ENCODE measurements at regions not wholly inside any gene's neighbourhood (a gene's known extent, or its start where the extent isn't known, plus 50 kb on each side); places are given as distances from the start of the nearest gene placed in this dataset.

DNA sequence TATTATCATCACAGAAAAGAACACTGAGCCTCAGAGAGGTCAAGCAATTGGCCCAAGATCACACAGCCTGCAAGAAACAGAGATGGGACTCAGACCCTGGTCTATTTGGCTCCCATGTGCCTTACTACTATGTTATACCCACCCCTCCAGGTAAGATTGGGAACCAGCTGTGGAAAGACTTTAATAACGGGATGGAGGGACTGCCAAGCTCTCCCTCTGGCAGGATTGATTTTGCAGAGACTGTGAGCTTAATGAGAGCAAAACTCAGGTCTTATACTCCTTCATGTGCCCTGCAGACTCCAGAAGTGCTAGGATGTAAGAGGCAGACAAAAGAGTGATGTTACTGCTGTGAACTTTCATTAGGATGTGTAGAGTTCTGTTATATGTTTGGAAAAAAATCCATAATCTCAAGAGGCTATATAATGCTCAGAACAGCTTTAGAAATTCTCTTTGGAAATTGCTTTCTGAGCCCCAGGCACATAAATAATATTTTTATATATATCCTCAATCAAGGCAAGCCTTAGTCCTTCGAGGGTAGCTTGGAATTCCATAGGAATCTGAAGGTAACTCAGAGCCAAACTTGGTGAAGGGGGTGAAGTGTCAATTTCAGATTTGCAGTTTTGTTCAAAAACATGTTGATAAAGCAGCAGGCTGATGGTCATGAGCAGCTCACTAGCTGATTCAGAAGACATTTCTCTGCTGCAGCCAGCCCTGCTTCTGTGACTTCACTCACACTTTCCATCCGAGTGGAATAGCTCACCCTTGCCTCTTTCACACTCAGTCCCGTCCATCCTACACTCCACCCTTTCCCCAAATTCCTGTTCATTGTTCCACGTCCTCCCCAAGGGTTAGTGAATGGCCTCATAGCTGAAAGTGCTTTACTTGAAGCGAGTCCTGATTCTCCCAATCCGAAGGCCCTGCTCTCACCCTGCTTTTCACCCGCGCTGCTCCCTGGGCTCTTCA, 188.8 kb downstream of the SNX19 start:
- no peak overlapping the region for H3K27ac ChIP-seq (ENCODE audit: low read depth, low read length)
- no peak overlapping the region for H3K4me3 ChIP-seq (ENCODE audit: low read depth, low read length)
- no peak overlapping the region for H3K9ac ChIP-seq (ENCODE audit: low read length)
- no peaks in the 10 kb centered on the region for H3K36me3 ChIP-seq (ENCODE audit: control insufficient read depth, insufficient read depth, low read length)
- peaks cover 12% of the 10 kb centered on the region for H3K9me3 ChIP-seq (ENCODE audit: control insufficient read depth, insufficient read depth, low read depth, low read length)
- no peaks in the 10 kb centered on the region for H3K27me3 ChIP-seq (ENCODE audit: control insufficient read depth, insufficient read depth, low read length)
- H3K4me1 ChIP-seq (ENCODE audit: control insufficient read depth, insufficient read depth, low read length), result no peaks in the 10 kb centered on the region; the same call in 1 of the 2 replicates

DNA sequence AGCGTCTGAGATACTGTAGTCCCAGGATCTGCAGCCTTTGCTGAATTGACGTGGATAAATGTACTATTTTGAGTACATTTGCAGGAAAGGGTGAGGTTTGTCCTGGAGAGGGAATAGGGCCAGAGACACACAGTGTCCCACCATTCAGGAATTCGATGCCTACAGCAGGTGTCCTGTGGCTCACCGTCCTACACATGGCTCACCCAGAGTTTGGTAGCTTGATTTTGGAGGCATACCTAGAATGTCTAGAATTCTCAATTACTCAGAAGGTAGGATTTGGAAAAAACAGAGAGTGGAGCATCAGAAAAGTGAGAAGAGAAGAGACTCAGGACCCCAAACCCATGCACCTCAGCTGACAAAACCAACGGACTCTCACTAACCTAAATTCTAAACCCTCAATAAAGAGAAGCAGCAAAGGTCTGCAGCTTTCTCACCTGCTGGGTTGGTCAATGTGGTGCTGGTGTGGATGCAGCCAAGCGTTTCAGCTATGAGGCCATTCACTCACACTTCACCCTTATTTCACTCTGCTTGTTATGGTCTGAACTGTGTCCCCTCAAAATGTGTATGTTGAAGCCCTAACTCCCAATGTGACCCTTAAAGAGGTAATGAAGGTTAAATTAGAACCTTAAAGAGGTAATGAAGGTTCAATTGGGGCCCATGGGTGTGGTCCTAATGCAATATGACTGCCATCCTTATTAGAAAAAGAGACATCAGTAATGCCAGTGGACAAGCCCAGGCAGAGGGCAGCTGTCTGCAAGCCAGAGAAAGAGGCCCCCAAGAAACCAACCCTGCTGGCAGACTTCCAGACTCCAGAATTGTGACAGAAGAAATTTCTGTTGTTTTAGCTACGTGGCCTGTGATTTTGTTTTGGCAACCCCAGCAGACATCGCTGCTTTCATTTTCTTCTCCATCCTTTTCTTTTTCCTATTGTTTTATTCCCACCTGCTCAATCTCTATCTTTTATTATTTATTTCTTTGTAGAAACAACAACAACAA, 187.8 kb downstream of the SNX19 start:
- Histone ChIP-seq H3K4me3 (ENCODE audit: low read depth, low read length) (no peak overlapping the region), H3K27ac (ENCODE audit: low read depth, low read length) (no peak overlapping the region), H3K36me3 (ENCODE audit: control insufficient read depth, insufficient read depth, low read length) (no peaks in the 10 kb centered on the region), H3K4me1 (ENCODE audit: control insufficient read depth, insufficient read depth, low read length) (no peaks in the 10 kb centered on the region; the same call in 1 of the 2 replicates), H3K9ac (ENCODE audit: low read length) (no peak overlapping the region), H3K9me3 (ENCODE audit: control insufficient read depth, insufficient read depth, low read depth, low read length) (peaks cover 16% of the 10 kb centered on the region), H3K27me3 (ENCODE audit: control insufficient read depth, insufficient read depth, low read length) (no peaks in the 10 kb centered on the region)

DNA sequence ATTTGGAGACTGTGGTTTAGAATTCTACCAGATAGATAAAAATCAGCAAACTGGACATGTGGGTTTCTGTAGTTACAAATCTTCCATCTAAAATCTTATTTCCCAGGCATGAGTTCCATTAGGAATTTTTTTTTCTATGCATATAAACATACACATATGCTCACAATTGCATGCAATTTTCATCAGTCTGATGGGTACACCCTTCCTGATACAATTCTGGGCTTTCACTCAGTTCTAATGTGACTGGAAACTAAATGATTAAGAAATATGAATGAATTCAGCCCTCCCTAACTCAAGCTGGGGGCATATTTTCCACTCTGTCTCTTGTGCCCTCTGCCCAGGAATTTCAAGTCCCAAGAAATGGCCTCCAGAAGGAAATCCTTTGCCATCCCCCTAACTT, 187.1 kb downstream of the SNX19 start:
- Histone ChIP-seq H3K9ac (ENCODE audit: low read length) (no peak overlapping the region), H3K27ac (ENCODE audit: low read depth, low read length) (no peak overlapping the region), H3K4me3 (ENCODE audit: low read depth, low read length) (no peak overlapping the region), H3K4me1 (ENCODE audit: control insufficient read depth, insufficient read depth, low read length) (no peaks in the 10 kb centered on the region; the same call in 1 of the 2 replicates), H3K27me3 (ENCODE audit: control insufficient read depth, insufficient read depth, low read length) (no peaks in the 10 kb centered on the region), H3K36me3 (ENCODE audit: control insufficient read depth, insufficient read depth, low read length) (no peaks in the 10 kb centered on the region), H3K9me3 (ENCODE audit: control insufficient read depth, insufficient read depth, low read depth, low read length) (peaks cover 18% of the 10 kb centered on the region)

DNA sequence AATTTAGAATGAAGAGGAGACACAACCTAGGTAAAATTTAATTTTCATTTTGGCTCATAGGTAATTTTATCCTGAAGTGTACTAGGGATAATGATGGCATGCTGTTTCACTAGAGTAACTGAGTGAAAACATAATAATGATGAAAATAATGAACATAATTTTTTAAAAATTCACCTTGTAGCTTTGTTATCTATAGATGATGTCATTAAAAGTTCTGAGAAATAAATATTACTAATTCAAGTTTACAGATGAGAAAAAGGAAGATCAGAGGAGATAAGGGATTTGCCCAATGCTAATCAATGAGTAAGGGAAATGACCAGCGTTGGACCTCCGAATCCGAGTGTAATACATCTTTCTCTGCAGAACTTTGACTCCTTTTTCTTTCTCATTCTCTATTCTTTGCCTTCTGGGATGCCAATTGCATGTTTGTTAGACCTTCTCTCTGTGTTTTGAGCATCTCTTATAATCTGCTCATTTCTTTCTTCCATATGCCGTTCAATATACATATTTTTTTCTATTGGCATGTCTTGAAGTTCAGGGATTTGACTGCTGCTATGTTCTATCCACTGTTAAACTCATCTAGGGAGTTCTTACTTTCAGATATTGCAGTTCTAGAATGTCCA, 186.5 kb downstream of the SNX19 start:
- Histone ChIP-seq H3K4me3 (ENCODE audit: low read depth, low read length) (no peak overlapping the region), H3K9ac (ENCODE audit: low read length) (no peak overlapping the region)

DNA sequence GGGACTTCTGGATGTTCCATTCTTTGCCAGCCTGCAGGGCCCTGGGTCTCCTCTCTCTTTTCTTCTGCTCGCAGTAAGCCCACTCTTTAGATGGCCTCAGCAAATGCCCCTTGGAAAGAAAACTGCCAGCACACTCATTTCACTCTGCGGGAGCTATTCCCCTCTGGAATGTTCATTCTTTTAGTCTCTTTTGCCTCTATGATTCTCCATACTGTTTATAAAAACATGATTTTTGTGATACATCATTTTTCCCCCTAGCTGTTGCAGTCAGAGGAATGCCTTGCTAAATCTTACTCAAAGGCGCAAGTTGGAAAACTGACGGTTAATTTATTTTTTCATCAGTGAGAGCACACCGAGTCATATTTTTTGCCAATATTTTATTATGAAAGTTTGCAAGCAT, 184.9 kb downstream of the SNX19 start:
- no peaks in the 10 kb centered on the region for H3K27me3 ChIP-seq (ENCODE audit: control insufficient read depth, insufficient read depth, low read length)
- no peaks in the 10 kb centered on the region for H3K36me3 ChIP-seq (ENCODE audit: control insufficient read depth, insufficient read depth, low read length)
- H3K4me1 ChIP-seq (ENCODE audit: control insufficient read depth, insufficient read depth, low read length), result no peaks in the 10 kb centered on the region; the same call in 1 of the 2 replicates
- no peak overlapping the region for H3K4me3 ChIP-seq (ENCODE audit: low read depth, low read length)
- H3K9me3 ChIP-seq (ENCODE audit: control insufficient read depth, insufficient read depth, low read depth, low read length), result peaks cover 30% of the 10 kb centered on the region
- no peak overlapping the region for H3K9ac ChIP-seq (ENCODE audit: low read length)
- H3K27ac ChIP-seq (ENCODE audit: low read depth, low read length), result no peak overlapping the region

More for the DNA sequence above, 186.5 kb downstream of the SNX19 start:
- Histone ChIP-seq H3K36me3 (ENCODE audit: control insufficient read depth, insufficient read depth, low read length) (no peaks in the 10 kb centered on the region), H3K27me3 (ENCODE audit: control insufficient read depth, insufficient read depth, low read length) (no peaks in the 10 kb centered on the region), H3K4me1 (ENCODE audit: control insufficient read depth, insufficient read depth, low read length) (no peaks in the 10 kb centered on the region; the same call in 1 of the 2 replicates), H3K27ac (ENCODE audit: low read depth, low read length) (no peak overlapping the region), H3K9me3 (ENCODE audit: control insufficient read depth, insufficient read depth, low read depth, low read length) (peaks cover 24% of the 10 kb centered on the region)

DNA sequence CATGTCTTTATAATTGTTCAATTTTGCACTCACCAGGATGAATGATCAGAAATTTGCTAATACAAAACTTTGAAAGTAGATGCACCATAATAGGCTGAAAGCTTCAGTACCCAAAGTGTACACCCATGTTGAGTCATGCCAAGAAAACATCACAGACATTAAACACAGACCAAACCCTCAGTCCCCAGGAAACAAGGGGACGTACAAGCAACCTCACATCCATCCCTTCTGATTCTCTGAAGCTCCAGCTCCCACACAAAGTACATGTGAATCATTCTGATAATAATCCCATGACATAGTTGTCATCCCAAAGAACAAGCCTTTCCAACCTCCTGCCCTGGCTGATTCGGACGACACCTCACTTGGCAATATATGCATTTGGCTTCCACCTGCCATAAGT, 183.8 kb downstream of the SNX19 start:
- H3K9me3 ChIP-seq (ENCODE audit: control insufficient read depth, insufficient read depth, low read depth, low read length), result peaks cover 30% of the 10 kb centered on the region
- H3K27me3 ChIP-seq (ENCODE audit: control insufficient read depth, insufficient read depth, low read length), result no peaks in the 10 kb centered on the region
- peaks cover 2% of the 10 kb centered on the region for H3K4me1 ChIP-seq (ENCODE audit: control insufficient read depth, insufficient read depth, low read length)
- no peak overlapping the region for H3K4me3 ChIP-seq (ENCODE audit: low read depth, low read length)
- H3K36me3 ChIP-seq (ENCODE audit: control insufficient read depth, insufficient read depth, low read length), result no peaks in the 10 kb centered on the region
- H3K9ac ChIP-seq (ENCODE audit: low read length), result no peak overlapping the region
- H3K27ac ChIP-seq (ENCODE audit: low read depth, low read length), result no peak overlapping the region

DNA sequence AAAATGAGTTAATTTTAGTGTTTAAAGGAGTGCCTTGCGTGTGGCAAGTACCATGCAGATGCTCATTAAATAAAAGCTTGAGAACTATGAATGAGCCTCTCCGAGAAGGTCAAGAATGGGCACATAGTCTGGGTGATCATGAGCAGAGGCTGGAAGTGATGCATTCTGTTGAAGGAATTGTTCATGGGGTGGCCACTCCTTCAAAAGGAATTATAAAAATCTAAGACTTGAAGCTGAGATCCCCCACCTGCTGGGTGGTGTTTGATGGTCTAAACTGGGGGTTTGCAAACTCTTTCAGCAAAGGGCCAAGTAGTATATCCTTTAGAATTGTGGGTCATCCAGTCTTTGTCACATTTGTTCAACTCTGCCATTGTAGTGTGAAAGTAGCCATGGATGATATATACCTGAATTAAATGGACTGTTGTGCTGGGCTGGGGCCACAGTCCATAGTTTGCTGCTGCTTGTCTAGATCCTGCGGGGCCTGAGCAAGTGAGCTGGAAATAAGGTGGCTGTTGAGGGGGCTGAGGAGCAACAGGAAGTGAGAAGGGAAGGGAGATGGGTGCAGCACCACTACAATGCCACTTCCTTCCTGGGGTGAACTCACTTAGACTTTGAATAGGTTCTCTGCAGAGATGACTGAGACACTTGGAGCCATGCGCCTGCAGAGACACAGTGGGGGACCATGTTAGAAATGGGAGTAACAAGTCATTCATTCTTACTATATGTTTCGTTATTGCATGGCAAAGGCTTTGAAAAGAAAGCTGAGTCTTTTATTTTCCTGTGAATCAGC, 179.0 kb downstream of the SNX19 start:
- Histone ChIP-seq H3K9ac (ENCODE audit: low read length) (no peak overlapping the region), H3K9me3 (ENCODE audit: control insufficient read depth, insufficient read depth, low read depth, low read length) (peaks cover 53% of the 10 kb centered on the region), H3K4me1 (ENCODE audit: control insufficient read depth, insufficient read depth, low read length) (peaks cover 6% of the 10 kb centered on the region; the same call in 1 of the 2 replicates), H3K27ac (ENCODE audit: low read depth, low read length) (no peak overlapping the region), H3K27me3 (ENCODE audit: control insufficient read depth, insufficient read depth, low read length) (no peaks in the 10 kb centered on the region), H3K36me3 (ENCODE audit: control insufficient read depth, insufficient read depth, low read length) (peaks cover 3% of the 10 kb centered on the region; the same call in 1 of the 2 replicates), H3K4me3 (ENCODE audit: low read depth, low read length) (no peak overlapping the region)

DNA sequence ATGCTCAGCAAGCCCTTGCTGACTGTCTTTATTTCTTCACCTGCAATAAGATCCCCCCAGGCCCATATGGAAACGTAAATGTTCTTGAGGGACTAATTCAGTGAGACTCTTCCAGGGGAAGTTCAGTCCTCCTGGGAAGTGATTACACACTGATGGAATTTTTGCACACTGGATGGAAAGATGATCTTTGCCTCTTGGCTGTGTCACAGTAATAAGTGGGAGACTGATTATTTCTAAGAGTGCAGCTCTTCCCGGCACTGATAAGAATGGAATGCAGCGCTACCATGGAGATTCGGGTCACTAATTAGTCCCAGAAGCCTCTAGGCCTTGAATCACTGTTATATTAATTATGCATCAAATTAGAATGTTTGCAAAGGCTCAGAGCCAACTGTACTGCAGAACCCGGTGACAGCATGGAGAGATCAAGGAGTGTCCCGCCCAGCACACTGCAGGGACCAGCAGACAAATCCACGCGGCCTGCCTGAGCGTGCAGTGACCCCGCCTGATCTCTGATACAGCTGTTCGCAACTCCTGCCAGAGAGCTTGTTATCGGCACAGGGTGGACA, 178.3 kb downstream of the SNX19 start:
- Histone ChIP-seq H3K9me3 (ENCODE audit: control insufficient read depth, insufficient read depth, low read depth, low read length) (peaks cover 53% of the 10 kb centered on the region), H3K27me3 (ENCODE audit: control insufficient read depth, insufficient read depth, low read length) (no peaks in the 10 kb centered on the region), H3K4me1 (ENCODE audit: control insufficient read depth, insufficient read depth, low read length) (peaks cover 6% of the 10 kb centered on the region; the same call in 1 of the 2 replicates), H3K9ac (ENCODE audit: low read length) (no peak overlapping the region), H3K27ac (ENCODE audit: low read depth, low read length) (no peak overlapping the region), H3K36me3 (ENCODE audit: control insufficient read depth, insufficient read depth, low read length) (peaks cover 8% of the 10 kb centered on the region; the same call in 1 of the 2 replicates), H3K4me3 (ENCODE audit: low read depth, low read length) (no peak overlapping the region)

DNA sequence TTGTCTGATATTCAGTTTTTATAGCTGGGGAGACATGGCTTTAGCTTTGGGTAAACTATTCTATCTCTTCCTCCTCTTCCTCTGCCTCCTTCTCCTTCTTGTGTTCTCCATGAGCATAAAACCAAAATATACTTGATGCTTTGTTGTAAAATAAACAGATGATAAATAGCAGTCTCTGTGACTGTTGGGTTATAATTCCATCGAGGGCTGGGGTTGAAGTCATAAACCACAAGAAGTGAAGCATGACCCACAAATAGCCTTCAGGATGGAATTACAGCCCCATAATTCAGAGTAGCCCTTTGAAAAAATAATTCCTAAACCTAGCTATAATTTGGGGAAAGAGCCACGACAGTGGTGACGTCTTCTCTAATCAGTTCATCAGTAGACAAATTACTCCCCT, 177.7 kb downstream of the SNX19 start:
- no peak overlapping the region for H3K9ac ChIP-seq (ENCODE audit: low read length)
- H3K9me3 ChIP-seq (ENCODE audit: control insufficient read depth, insufficient read depth, low read depth, low read length), result peaks cover 58% of the 10 kb centered on the region
- no peak overlapping the region for H3K27ac ChIP-seq (ENCODE audit: low read depth, low read length)

More for the DNA sequence above, 177.7 kb downstream of the SNX19 start:
- no peaks in the 10 kb centered on the region for H3K27me3 ChIP-seq (ENCODE audit: control insufficient read depth, insufficient read depth, low read length)
- no peak overlapping the region for H3K4me3 ChIP-seq (ENCODE audit: low read depth, low read length)
- H3K36me3 ChIP-seq (ENCODE audit: control insufficient read depth, insufficient read depth, low read length), result peaks cover 14% of the 10 kb centered on the region; the same call in 1 of the 2 replicates
- peaks cover 6% of the 10 kb centered on the region; the same call in 1 of the 2 replicates for H3K4me1 ChIP-seq (ENCODE audit: control insufficient read depth, insufficient read depth, low read length)

Measured in HUES6 (cell line).